Loucy (cell line): ENCODE measurements at regions not wholly inside any gene's neighbourhood (a gene's known extent, or its start where the extent isn't known, plus 50 kb on each side); places are given as distances from the start of the nearest gene placed in this dataset.
"Not testable (repeated sequence)": the region's sequence is repeated elsewhere in the genome, so short reads cannot be mapped to it uniquely, and the experiment has no call there.

Source experiments
- H2AFZ ChIP-seq: fragments of 200-600 bp; sonication (generic); 2 replicates; pipeline ENCODE4 v1.6.0; 2016; ENCODE audit warnings: antibody characterized with exemption, mild to moderate bottlenecking, low read length, moderate library complexity
- H3F3A ChIP-seq: fragments of 200-600 bp; 2 replicates; pipeline ENCODE4 v1.6.0; 2016; ENCODE audit warnings: antibody characterized with exemption, low read depth, mild to moderate bottlenecking
- H3K27me3 ChIP-seq: fragments of 200-600 bp; sonication (generic); 2 replicates; pipeline ENCODE4 v1.6.1; 2014; ENCODE audit warnings: low read length, mild to moderate bottlenecking; ENCODE audit not compliant: insufficient read depth, poor library complexity, severe bottlenecking
- H3K36me3 ChIP-seq: fragments of 200-600 bp; sonication (generic); 2 replicates; pipeline ENCODE4 v1.6.1; 2016; ENCODE audit warnings: low read length; ENCODE audit not compliant: insufficient read depth
- H3K4me1 ChIP-seq: fragments of 200-600 bp; sonication (generic); 2 replicates; pipeline ENCODE4 v1.5.1; 2014; ENCODE audit warnings: low read length, mild to moderate bottlenecking; ENCODE audit not compliant: insufficient read depth, poor library complexity, severe bottlenecking
- H3K4me2 ChIP-seq: fragments of 200-600 bp; sonication (generic); 2 replicates; pipeline ENCODE4 v1.6.0; 2014; ENCODE audit warnings: antibody characterized with exemption, low read length, low read depth, mild to moderate bottlenecking; ENCODE audit not compliant: poor library complexity, severe bottlenecking
- H3K4me3 ChIP-seq: fragments of 200-600 bp; sonication (generic); 2 replicates; pipeline ENCODE4 v1.5.1; 2014; ENCODE audit warnings: low read length, mild to moderate bottlenecking, mixed read lengths; ENCODE audit not compliant: poor library complexity, severe bottlenecking
- H3K79me2 ChIP-seq: fragments of 200-600 bp; sonication (generic); 2 replicates; pipeline ENCODE4 v1.6.1; 2014; ENCODE audit warnings: low read length; ENCODE audit not compliant: insufficient read depth
- H3K9ac ChIP-seq: fragments of 200-600 bp; sonication (generic); 2 replicates; pipeline ENCODE4 v1.6.0; 2014; ENCODE audit warnings: mild to moderate bottlenecking, low read depth, low read length, moderate library complexity; ENCODE audit not compliant: poor library complexity, severe bottlenecking
- H3K9me2 ChIP-seq: fragments of 200-600 bp; sonication (generic); replicated peaks from 2 replicates; pipeline ENCODE4 v1.6.1; 2016; ENCODE audit warnings: low read depth, low read length, mixed read lengths
- H3K9me3 ChIP-seq: fragments of 200-600 bp; sonication (generic); 2 replicates; pipeline ENCODE4 v1.6.1; 2014; ENCODE audit warnings: mild to moderate bottlenecking, antibody characterized with exemption, low read length, low read depth; ENCODE audit not compliant: insufficient read depth
- H4K20me1 ChIP-seq: fragments of 200-600 bp; sonication (generic); 2 replicates; pipeline ENCODE4 v1.6.0; 2014; ENCODE audit warnings: antibody characterized with exemption, low read length, mild to moderate bottlenecking; ENCODE audit not compliant: insufficient read depth, poor library complexity, severe bottlenecking
- CTCF ChIP-seq: fragments of 200-600 bp; sonication (generic); conservative IDR thresholded peaks from 2 replicates; pipeline ENCODE4 v1.5.1; 2014; ENCODE audit warnings: mild to moderate bottlenecking, antibody characterized with exemption, low read length
- EZH2phosphoT487 ChIP-seq: fragments of 200-600 bp; IDR thresholded peaks from 2 replicates; pipeline ENCODE4 v1.6.1; 2018; ENCODE audit warnings: antibody characterized with exemption, mild to moderate bottlenecking, moderate library complexity, borderline replicate concordance

GRCh38 chr13:56622840-56623239, 517.9 kb upstream of the PRR20A start:
- no peaks in the 10 kb centered on the region for H3K4me1 ChIP-seq
- H3K36me3 ChIP-seq = no peaks in the 10 kb centered on the region
- no peaks in the 10 kb centered on the region for H3K9me2 ChIP-seq
- TF ChIP-seq EZH2phosphoT487 = no peak
- no peak overlapping the region for H3K4me2 ChIP-seq
- H3K9ac ChIP-seq = no peak overlapping the region
- H3F3A ChIP-seq = no peaks in the 10 kb centered on the region
- H2AFZ ChIP-seq = no peak overlapping the region
- no peaks in the 10 kb centered on the region for H4K20me1 ChIP-seq
- no peak overlapping the region for H3K4me3 ChIP-seq
- no peaks in the 10 kb centered on the region; the same call in 1 of the 2 replicates for H3K9me3 ChIP-seq
- no peaks in the 10 kb centered on the region for H3K27me3 ChIP-seq
- no peaks in the 10 kb centered on the region for H3K79me2 ChIP-seq

GRCh38 chr13:56628886-56629285, 511.8 kb upstream of the PRR20A start:
- not testable (repeated sequence) for H3K4me2 ChIP-seq

GRCh38 chr13:56631060-56631459, 509.7 kb upstream of the PRR20A start:
- H3K27me3 ChIP-seq, H3K4me1 ChIP-seq, H3K9me3 ChIP-seq, H3K36me3 ChIP-seq, H3K9ac ChIP-seq, H4K20me1 ChIP-seq, H3K9me2 ChIP-seq, H3K79me2 ChIP-seq, H2AFZ ChIP-seq, H3K4me3 ChIP-seq, H3F3A ChIP-seq, H3K4me2 ChIP-seq: not testable (repeated sequence)

More at GRCh38 chr13:56628886-56629285, 511.8 kb upstream of the PRR20A start:
- H2AFZ ChIP-seq, H3K36me3 ChIP-seq, H3K79me2 ChIP-seq, H4K20me1 ChIP-seq, H3K4me1 ChIP-seq, H3F3A ChIP-seq, H3K9me3 ChIP-seq, H3K4me3 ChIP-seq, H3K27me3 ChIP-seq, H3K9me2 ChIP-seq, H3K9ac ChIP-seq: not testable (repeated sequence)

- TF ChIP-seq EZH2phosphoT487 (no peak), CTCF (no peak)
- no peaks in the 10 kb centered on the region for H4K20me1 ChIP-seq
- H3K36me3 ChIP-seq = no peaks in the 10 kb centered on the region
- no peaks in the 10 kb centered on the region for H3K27me3 ChIP-seq
- H3K79me2 ChIP-seq = no peaks in the 10 kb centered on the region
- no peak overlapping the region for H3K4me2 ChIP-seq
- H3K4me1 ChIP-seq = no peaks in the 10 kb centered on the region
- no peak overlapping the region for H2AFZ ChIP-seq
- no peaks in the 10 kb centered on the region for H3K9me3 ChIP-seq
- H3K9me2 ChIP-seq = no peaks in the 10 kb centered on the region
- H3F3A ChIP-seq = no peaks in the 10 kb centered on the region
- H3K9ac ChIP-seq = no peak overlapping the region
- H3K4me3 ChIP-seq = no peak overlapping the region
Observed at GRCh38 chr13:56653043-56653442, 487.7 kb upstream of the PRR20A start.

GRCh38 chr13:56659041-56659471, 481.7 kb upstream of the PRR20A start:
- H3K36me3 ChIP-seq = no peaks in the 10 kb centered on the region
- no peaks in the 10 kb centered on the region for H3K9me2 ChIP-seq
- no peaks in the 10 kb centered on the region for H3K9me3 ChIP-seq
- H3K4me1 ChIP-seq = no peaks in the 10 kb centered on the region
- H3K79me2 ChIP-seq = no peaks in the 10 kb centered on the region
- H3K9ac ChIP-seq = no peak overlapping the region
- H4K20me1 ChIP-seq = no peaks in the 10 kb centered on the region
- no peaks in the 10 kb centered on the region for H3F3A ChIP-seq
- no peak overlapping the region for H3K4me2 ChIP-seq
- H3K4me3 ChIP-seq = no peak overlapping the region
- no peak overlapping the region for H2AFZ ChIP-seq
- no peaks in the 10 kb centered on the region for H3K27me3 ChIP-seq
- TF ChIP-seq EZH2phosphoT487 (no peak), CTCF (no peak)
